Stimulated activated CD4-positive, alpha-beta T cell treated with anti-CD3 and anti-CD28 coated beads, Interleukin-15, amount 100 ng/mL, for 24 hours (primary cell): ENCODE measurements at regions not wholly inside any gene's neighbourhood (a gene's known extent, or its start where the extent isn't known, plus 50 kb on each side); places are given as distances from the start of the nearest gene placed in this dataset.
"Not testable (repeated sequence)": the region's sequence is repeated elsewhere in the genome, so short reads cannot be mapped to it uniquely, and the experiment has no call there.

Experiments used
- DNase-seq: peaks from one replicate; pipeline ENCODE4 v3.0.0-alpha.2; 2020

DNA sequence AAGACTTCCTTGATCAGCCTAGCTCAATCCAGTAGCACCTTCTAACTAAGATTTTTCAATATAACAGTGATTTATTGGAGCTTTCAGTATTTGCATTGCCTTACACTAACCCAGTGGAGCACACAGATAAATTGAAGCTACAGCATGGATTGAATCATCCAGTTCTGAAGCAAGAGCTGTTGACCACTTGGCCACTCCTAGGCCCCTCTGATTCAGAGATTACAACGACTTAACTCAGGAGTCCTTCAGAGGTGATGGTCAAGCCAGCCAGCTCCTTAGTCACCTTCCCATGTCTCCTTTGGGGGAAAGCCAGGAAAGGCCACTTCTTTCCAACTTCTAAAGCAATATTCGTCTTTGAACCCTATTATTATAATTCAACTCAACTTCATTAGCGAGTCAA lies 151.8 kb downstream of the TENT5C start:
- no peak for DNase-seq

GRCh38 chr1:117758444-117759316 lies 152.8 kb downstream of the TENT5C start:
- peak; percentile 74 for DNase-seq

GRCh38 chr1:117759535-117759934 lies 153.7 kb downstream of the TENT5C start:
- DNase-seq, result no peak

GRCh38 chr1:117760069-117760468 lies 154.2 kb downstream of the TENT5C start:
- DNase-seq, result no peak

DNA sequence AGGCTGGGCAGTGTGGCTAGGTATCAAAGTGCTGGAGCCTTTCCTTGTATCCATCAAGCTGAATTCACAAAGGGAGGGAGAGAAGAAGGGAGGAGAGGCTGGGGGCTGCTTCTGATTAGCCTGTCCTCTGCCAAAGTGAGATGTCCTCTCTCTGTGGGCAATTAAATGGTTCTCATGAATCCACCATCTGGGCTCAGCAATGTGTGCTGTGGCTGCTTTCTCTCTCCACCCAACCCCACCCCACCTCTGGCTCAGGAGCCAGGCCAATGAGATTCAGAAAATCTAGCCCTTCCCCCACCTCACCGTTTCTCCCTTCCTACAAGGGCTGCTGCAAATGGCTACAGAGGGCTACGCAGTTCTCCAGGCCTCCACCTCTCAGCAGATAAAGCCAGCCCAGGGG lies 154.6 kb downstream of the TENT5C start:
- no peak for DNase-seq

- not testable (repeated sequence) for DNase-seq
Observed at GRCh38 chr1:117767756-117768155, 161.7 kb downstream of the GDAP2 start.

GRCh38 chr1:117770981-117771531 lies 158.4 kb downstream of the GDAP2 start:
- no peak for DNase-seq

GRCh38 chr1:117779364-117779763 lies 150.1 kb downstream of the GDAP2 start:
- DNase-seq, result no peak

- DNase-seq, result no peak
Observed at GRCh38 chr1:117780687-117781475, 148.5 kb downstream of the GDAP2 start.

GRCh38 chr1:117782056-117782455 lies 147.4 kb downstream of the GDAP2 start:
- no peak for DNase-seq

DNA sequence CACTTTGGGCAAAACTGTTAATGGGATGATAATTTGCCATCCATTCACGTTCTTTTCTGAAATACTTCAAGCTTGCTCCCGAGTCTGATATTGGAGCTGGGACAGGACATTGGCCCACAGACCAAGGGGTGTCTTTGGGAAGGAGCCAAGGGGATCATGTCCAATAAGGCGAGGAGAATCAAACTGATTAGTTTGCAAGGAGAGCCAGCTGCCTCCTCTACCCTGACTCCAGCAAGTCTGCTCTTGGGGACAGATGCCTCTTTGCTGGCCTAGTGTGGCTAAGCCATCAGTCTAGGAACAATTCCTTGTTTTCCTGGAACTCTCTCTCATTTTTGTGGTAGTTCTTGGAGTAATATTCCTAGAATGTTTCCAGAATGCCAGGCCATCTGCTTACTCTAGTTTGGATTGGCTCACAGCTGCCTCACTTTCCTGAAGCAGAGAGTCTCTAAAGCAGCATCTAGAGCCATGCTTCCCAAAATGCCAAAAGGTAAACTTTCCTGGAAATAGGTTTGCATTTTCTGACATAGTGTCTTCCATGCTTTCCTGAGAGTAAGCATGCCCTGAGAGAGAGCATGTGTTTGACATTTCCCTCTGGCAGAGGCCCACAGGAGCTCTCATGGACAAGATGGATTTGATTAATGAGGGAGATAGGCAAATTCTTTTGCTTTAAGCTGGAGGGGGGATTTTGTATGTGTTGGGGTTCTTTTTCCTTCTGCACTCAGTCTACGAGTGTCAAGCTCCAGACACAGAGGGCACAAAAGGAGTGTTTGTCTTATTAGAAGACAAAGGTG lies 145.6 kb downstream of the GDAP2 start:
- no peak for DNase-seq

DNA sequence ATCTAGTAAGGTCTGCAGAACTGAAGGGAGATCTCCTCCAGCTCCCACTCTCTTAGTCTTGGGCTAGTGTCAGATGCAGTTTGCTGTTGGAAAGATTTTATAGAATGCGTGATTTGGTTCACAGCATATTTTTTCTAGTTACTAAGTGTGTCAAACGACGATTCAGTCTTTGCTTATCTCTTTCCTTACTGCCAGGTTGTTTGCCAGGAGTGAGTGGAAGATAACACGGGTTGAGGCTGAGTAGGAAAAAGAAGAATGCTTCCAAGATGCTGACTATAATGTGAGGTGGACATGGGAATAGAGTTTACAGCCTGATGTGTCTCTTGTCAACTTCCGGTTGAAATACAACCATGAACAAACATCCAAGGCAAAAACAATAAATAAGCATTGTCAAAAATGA lies 141.4 kb downstream of the GDAP2 start:
- no peak for DNase-seq

DNA sequence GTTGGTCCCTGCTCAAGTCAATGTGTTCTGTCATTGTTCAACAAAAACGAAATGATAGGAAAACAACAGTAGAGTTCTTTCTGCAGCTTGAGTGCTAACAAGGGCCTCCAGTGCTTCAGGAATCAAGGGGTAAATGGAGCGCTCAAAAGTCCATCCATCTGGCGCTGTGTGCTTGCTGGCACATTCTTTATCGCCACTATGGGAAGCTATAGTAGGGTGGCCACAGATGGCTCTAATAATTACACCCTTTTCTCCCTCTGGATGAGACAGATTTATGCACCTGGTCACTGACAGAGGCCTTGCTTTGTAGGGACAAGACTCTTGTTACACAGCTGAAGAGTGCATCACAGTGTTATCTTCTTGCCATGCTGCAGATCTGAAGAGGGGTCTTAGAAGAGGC lies 136.0 kb downstream of the GDAP2 start:
- no peak for DNase-seq

DNA sequence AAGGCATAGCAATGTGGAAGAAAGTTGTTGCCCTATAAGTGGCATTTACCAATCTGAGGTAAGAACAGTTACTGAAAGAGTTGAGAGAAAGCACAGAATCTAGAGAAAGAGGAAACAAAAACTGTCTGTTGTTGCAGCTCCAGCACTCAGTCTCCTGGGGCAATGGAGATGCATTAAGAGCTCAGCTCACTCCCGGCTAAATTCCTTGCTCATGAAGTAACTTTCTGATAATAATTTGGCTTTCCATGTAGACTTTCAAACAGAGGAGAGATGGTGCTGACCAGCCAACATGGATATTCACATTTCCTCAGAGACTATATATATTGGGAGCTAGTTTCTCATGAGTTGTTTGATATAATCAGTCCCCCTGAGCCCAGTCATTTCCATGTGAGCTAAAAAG lies 135.3 kb downstream of the GDAP2 start:
- no peak for DNase-seq

GRCh38 chr1:117795190-117795589 lies 134.2 kb downstream of the GDAP2 start:
- no peak for DNase-seq

DNA sequence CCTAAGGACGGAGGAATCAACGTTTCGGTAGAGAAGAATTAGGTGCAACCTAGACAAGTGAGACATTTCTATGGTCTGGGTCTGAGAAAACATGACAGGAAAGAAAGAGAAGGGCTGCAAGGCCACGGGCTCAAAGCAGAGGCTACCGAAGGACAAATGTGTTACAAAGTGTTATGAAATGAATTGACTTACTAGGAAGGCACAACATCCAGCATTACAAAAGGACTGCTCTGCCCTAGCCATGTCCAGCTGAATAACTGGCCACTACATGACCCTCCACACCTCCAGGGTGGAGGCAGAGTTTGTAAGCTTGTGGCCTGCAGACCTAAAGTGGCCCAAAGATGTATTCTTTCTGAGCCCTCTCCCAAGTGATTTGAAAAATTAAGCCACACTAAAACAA lies 133.6 kb downstream of the GDAP2 start:
- DNase-seq, result no peak

DNA sequence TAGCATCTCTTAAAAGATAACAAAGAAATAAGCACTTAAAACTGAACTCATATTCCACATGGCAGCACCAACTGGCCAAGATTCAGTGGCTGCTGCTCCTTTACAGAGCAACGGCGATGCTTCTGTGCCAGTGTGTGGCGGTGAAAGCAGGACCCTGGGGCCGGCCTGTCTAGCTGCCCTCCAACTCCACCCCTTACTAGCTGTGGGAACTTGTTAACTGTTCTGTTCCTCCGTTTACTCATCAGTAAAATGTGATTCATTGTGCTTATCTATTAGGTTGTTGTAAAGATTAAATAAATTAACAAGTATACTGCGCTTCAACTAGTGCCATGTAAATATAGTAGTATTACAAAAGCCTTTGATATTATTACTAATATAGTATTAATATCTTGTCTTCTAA lies 133.2 kb downstream of the GDAP2 start:
- DNase-seq, result no peak

GRCh38 chr1:117798550-117798949 lies 130.9 kb downstream of the GDAP2 start:
- DNase-seq, result no peak

- no peak for DNase-seq
Observed at GRCh38 chr1:117802531-117803257, 126.7 kb downstream of the GDAP2 start.

- DNase-seq, result no peak
Observed at GRCh38 chr1:117803318-117803717, 126.1 kb downstream of the GDAP2 start.

DNA sequence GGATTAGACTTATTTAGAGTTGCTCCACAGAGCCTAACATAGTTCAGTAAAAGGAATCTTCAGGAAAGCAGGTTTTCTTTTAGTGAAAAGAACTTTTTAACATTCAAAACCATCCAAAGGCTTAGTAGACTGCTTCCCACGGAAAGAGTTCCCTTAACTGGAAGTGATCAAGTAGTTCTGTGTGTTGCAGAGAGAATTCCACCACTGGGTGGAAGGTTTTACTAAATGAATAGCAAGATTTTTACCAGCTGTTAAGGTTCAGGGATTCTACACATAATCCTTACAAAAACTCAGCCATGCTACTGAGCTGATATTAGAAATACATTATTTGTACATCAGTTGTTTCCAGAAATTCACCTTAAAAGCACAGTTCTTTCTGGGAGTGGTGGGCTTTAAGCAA lies 119.7 kb downstream of the GDAP2 start:
- no peak for DNase-seq

DNA sequence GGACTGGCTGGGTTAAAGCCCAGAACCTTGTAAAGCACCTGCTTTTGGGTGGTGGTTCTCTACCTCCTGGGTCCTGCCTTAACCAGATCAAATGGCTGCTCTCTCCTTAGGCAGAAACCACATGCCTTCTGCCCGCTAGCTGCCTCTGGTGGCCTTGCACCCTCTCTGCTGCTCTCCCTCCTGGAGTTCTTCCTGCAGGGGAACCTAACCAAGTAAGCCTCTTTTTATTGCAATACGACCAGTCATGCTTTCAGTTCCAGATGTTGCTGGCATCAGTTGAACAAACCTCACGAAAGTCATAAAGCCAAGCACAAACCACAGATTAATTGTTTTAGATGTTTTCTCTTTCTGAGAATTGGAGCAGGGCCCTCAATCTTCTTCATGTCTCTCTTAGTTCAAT lies 118.9 kb downstream of the GDAP2 start:
- DNase-seq, result no peak
